Stomach (tissue), 8 donors: ENCODE measurements at regions not wholly inside any gene's neighbourhood (a gene's known extent, or its start where the extent isn't known, plus 50 kb on each side); places are given as distances from the start of the nearest gene placed in this dataset.
"Not testable (repeated sequence)": the region's sequence is repeated elsewhere in the genome, so short reads cannot be mapped to it uniquely, and the experiment has no call there.

Source experiments
- DNase-seq, 2 donors: peaks; one replicate each; pipeline versions ENCODE4 v3.0.0 to v3.0.0-alpha.2; 2013 to 2019
- H3K27ac ChIP-seq, 5 donors: fragments of 200-600 bp in 4 of 5; sonication (generic) in 4 of 5; one replicate each; pipeline ENCODE4 v1.5.1; 2013 to 2019; ENCODE audit warnings: mild to moderate bottlenecking in 1 of 5, moderate library complexity in 1 of 5
- H3K27me3 ChIP-seq, 3 donors: fragments of 200-600 bp; sonication (generic); one replicate each; pipeline ENCODE4 v1.5.1; 2017 to 2019; ENCODE audit warnings: mixed run types in 1 of 3
- H3K36me3 ChIP-seq, 4 donors: fragments of 200-600 bp; sonication (generic); 1 replicate in 3 of 4; 2 replicates in 1 of 4; pipeline ENCODE4 v1.5.1; 2016 to 2019
- H3K4me1 ChIP-seq, 4 donors: fragments of 200-600 bp; sonication (generic); one replicate each; pipeline ENCODE4 v1.5.1; 2016 to 2019
- H3K4me3 ChIP-seq, 4 donors: fragments of 200-600 bp; sonication (generic) in 3 of 4; one replicate each; pipeline ENCODE4 v1.5.1; 2016 to 2019; ENCODE audit warnings: mild to moderate bottlenecking in 1 of 4
- H3K9me3 ChIP-seq, 4 donors: fragments of 200-600 bp; sonication (generic); one replicate each; pipeline ENCODE4 v1.5.1; 2016 to 2019
- EP300 ChIP-seq: sonication (generic); formaldehyde crosslinking; IDR thresholded peaks from one replicate; pipeline ENCODE4 v1.6.1; 2017; ENCODE audit warnings: antibody characterized with exemption
- POLR2A ChIP-seq, 4 donors: fragments of 450-650 bp; IDR thresholded peaks; one replicate each; pipeline ENCODE4 v1.6.1; 2016; ENCODE audit warnings: antibody characterized with exemption in 4 of 4, control low read depth in 2 of 4, mild to moderate bottlenecking in 1 of 4, moderate library complexity in 1 of 4
- POLR2AphosphoS5 ChIP-seq, 3 donors: sonication (generic); formaldehyde crosslinking; IDR thresholded peaks; one replicate each; pipeline ENCODE4 v1.6.1; 2016; ENCODE audit warnings: antibody characterized with exemption in 3 of 3
- WGBS, 5 donors: extraction: QIAGEN DNeasy Blood & Tissue Kit in 3 of 5; methylation state at CpG; one replicate each; pipeline versions ENCODE4 v1.1.5 to v1.1.7; 2013 to 2018; 5-methylcytosine and 5-hydroxymethylcytosine counted together
- intact Hi-C: fragments of 100-400 bp; cut with DNase I; formaldehyde crosslinking; loops from one replicate; pipeline ENCODE4 v1.15.1; 2023; ENCODE audit warnings: low total_unique reads
- TF ChIP-seq, protein P1 (sequence below), 7 experiments: fragments of 450-650 bp in 4 of 7; fragments of 200-600 bp in 3 of 7; sonication (generic) in 3 of 7; IDR thresholded peaks; one replicate each; pipeline ENCODE4 v1.5.1; 2016 to 2019; ENCODE audit warnings: antibody characterized with exemption in 7 of 7, control low read depth in 2 of 7, mild to moderate bottlenecking in 1 of 7
- donor health status: healthy with polysubstance abuse.
- donor health status: Bipolar disorder and iron deficiency.
- donor health status: healthy.

GRCh38 chrY:21033363-21033762 lies 277.5 kb downstream of the RPS4Y2 start:
- Histone ChIP-seq H3K27me3 (no peaks in the 10 kb centered on the region), H3K36me3 (no peaks in the 10 kb centered on the region), H3K4me1 (no peaks in the 10 kb centered on the region), H3K9me3 (no peaks in the 10 kb centered on the region), H3K27ac (no peak overlapping the region), H3K4me3 (no peak overlapping the region)
- no peak for DNase-seq
- 25 to 31% (median 30%) methylated on average over 2 of the region's 2 CpGs; no CpG with 5 or more reads in 2 of the 5 donors for WGBS, 5 donors
- intact Hi-C loops: no loop called here
- no peak for TF ChIP-seq POLR2A (IDR thresholded peaks at IDR 0.05)
- TF ChIP-seq, protein P1, sequence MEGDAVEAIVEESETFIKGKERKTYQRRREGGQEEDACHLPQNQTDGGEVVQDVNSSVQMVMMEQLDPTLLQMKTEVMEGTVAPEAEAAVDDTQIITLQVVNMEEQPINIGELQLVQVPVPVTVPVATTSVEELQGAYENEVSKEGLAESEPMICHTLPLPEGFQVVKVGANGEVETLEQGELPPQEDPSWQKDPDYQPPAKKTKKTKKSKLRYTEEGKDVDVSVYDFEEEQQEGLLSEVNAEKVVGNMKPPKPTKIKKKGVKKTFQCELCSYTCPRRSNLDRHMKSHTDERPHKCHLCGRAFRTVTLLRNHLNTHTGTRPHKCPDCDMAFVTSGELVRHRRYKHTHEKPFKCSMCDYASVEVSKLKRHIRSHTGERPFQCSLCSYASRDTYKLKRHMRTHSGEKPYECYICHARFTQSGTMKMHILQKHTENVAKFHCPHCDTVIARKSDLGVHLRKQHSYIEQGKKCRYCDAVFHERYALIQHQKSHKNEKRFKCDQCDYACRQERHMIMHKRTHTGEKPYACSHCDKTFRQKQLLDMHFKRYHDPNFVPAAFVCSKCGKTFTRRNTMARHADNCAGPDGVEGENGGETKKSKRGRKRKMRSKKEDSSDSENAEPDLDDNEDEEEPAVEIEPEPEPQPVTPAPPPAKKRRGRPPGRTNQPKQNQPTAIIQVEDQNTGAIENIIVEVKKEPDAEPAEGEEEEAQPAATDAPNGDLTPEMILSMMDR (IDR thresholded peaks at IDR 0.05): no peak
- no peak for TF ChIP-seq EP300
- TF ChIP-seq POLR2AphosphoS5 (IDR thresholded peaks at IDR 0.05): no peak

GRCh38 chrY:21034151-21035061 lies 278.5 kb downstream of the RPS4Y2 start:
- no peak overlapping the region for H3K4me3 ChIP-seq
- 58 to 67% (median 67%) methylated on average over 4 of the region's 4 CpGs; no CpG with 5 or more reads in 2 of the 5 donors for WGBS, 5 donors
- TF ChIP-seq, protein P1 (IDR thresholded peaks at IDR 0.05): no peak
- TF ChIP-seq POLR2A (IDR thresholded peaks at IDR 0.05) (no peak), POLR2AphosphoS5 (IDR thresholded peaks at IDR 0.05) (no peak), EP300 (no peak)

DNA sequence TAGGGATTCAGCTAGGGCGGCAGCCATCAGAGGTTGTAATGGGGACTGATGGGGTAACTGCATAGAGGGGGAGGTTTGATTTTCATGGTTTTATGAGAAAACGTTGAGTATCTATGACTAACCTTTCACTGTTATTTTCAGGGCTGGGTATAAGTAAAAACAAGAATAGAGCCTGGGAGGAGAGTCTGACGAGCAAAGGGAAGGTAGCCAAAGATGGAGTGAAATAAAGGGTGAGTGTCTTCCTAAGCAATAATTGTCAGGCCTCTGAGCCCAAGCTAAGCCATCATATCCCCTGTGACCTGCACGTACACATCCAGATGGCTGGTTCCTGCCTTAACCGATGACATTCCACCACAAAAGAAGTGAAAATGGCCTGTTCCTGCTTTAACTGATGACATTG lies 281.5 kb downstream of the RPS4Y2 start:
- H3K9me3 ChIP-seq, H3K4me3 ChIP-seq, DNase-seq, H3K36me3 ChIP-seq, H3K27me3 ChIP-seq, H3K27ac ChIP-seq, H3K4me1 ChIP-seq, intact Hi-C loops: not testable (repeated sequence)
- WGBS, 5 donors: 77 to 84% (median 77%) methylated on average over 4 to 5 of the region's 5 CpGs; no CpG with 5 or more reads in 2 of the 5 donors

More at GRCh38 chrY:21034151-21035061, 278.5 kb downstream of the RPS4Y2 start:
- Histone ChIP-seq H3K27me3 (no peaks in the 10 kb centered on the region), H3K27ac (no peak overlapping the region), H3K9me3 (no peaks in the 10 kb centered on the region), H3K4me1 (no peaks in the 10 kb centered on the region), H3K36me3 (no peaks in the 10 kb centered on the region)
- intact Hi-C loops: no loop called here
- DNase-seq: no peak

- TF ChIP-seq, protein P1 (IDR thresholded peaks at IDR 0.05): no peak
- TF ChIP-seq POLR2AphosphoS5 (IDR thresholded peaks at IDR 0.05) (no peak), EP300 (no peak), POLR2A (IDR thresholded peaks at IDR 0.05) (no peak)
- Histone ChIP-seq H3K36me3 (no peaks in the 10 kb centered on the region), H3K27me3 (no peaks in the 10 kb centered on the region), H3K27ac (no peak overlapping the region), H3K4me1 (no peaks in the 10 kb centered on the region), H3K4me3 (no peak overlapping the region), H3K9me3 (no peaks in the 10 kb centered on the region)
- no peak for DNase-seq
- 45 to 73% (median 66%) methylated on average over 8 of the region's 8 CpGs; no CpG with 5 or more reads in 2 of the 5 donors for WGBS, 5 donors
- intact Hi-C loops: no loop called here
Observed at GRCh38 chrY:21039811-21040210, 283.9 kb downstream of the RPS4Y2 start.

DNA sequence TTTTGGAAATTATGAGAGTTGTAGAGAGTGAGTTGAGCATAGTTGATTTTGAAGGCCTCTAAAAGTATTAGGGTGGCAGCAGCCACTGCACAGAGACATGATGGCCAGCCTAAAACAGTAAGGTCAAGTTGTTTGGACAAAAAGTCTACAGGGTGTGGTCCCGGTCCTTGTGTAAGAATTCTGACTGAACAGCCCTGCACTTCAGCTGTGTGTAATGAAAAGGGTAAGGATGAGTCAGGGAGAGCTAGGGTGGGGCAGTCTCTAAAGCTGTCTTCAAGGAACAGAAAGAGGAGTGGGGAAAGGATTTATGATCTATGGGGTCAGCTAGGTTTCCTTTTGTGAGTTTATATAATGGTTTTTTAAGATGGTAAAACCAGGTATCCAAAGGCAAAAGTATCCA lies 284.8 kb downstream of the RPS4Y2 start:
- intact Hi-C loops, H3K27ac ChIP-seq, H3K9me3 ChIP-seq, H3K4me3 ChIP-seq, DNase-seq, H3K36me3 ChIP-seq, H3K4me1 ChIP-seq, H3K27me3 ChIP-seq: not testable (repeated sequence)
- WGBS, 5 donors: 53 to 100% (median 94%) methylated on average over 1 of the region's 1 CpG; no CpG with 5 or more reads in 2 of the 5 donors
